HEK293 (cell line): ENCODE measurements at regions not wholly inside any gene's neighbourhood (a gene's known extent, or its start where the extent isn't known, plus 50 kb on each side); places are given as distances from the start of the nearest gene placed in this dataset.

Experiments used
- CTCF ChIA-PET: fragments of 350-600 bp; formaldehyde crosslinking; extraction: SDS; loops from one replicate; lab custom pipeline; 2021; ENCODE audit warnings: antibody characterized with exemption; lab: Yijun Ruan, JAX
- POLR2A ChIA-PET: fragments of 300-600 bp; formaldehyde crosslinking; extraction: SDS; loops from one replicate; lab custom pipeline; 2020; ENCODE audit warnings: antibody characterized with exemption, inconsistent platforms; lab: Yijun Ruan, JAX
- H3K27ac ChIP-seq: fragments of 200-500 bp; sonication (Bioruptor generic); 2 replicates; pipeline ENCODE4 v1.5.1; 2014; ENCODE audit warnings: low read depth, low read length, control low read depth, inconsistent platforms; ENCODE audit errors: extremely low read depth
- H3K36me3 ChIP-seq, 2 experiments: fragments of 200-500 bp in 1 of 2; sonication (Bioruptor generic) in 1 of 2; 1 replicate in 1 of 2; 2 replicates in 1 of 2; pipeline ENCODE4 v1.5.1; 2014 to 2017; ENCODE audit warnings: inconsistent platforms in 2 of 2, low read length in 2 of 2; ENCODE audit not compliant: control insufficient read depth in 2 of 2, insufficient read depth in 1 of 2
- H3K4me1 ChIP-seq: fragments of 200-500 bp; sonication (Bioruptor generic); 2 replicates; pipeline ENCODE4 v1.5.1; 2014; ENCODE audit warnings: mild to moderate bottlenecking, low read length, inconsistent platforms; ENCODE audit not compliant: control insufficient read depth, insufficient read depth
- H3K4me3 ChIP-seq: 2 replicates; pipeline ENCODE4 v1.5.1; 2011; ENCODE audit warnings: low read depth, mild to moderate bottlenecking, control low read depth, low read length, moderate library complexity
- H3K9me3 ChIP-seq: fragments of 200-500 bp; sonication (Bioruptor generic); 2 replicates; pipeline ENCODE4 v1.5.1; 2014; ENCODE audit warnings: low read depth, low read length, inconsistent platforms; ENCODE audit not compliant: control insufficient read depth, insufficient read depth
- OSR2 ChIP-seq: fragments of 450-650 bp; formaldehyde crosslinking; IDR thresholded peaks from 2 replicates; pipeline ENCODE4 v1.5.1; 2016; ENCODE audit warnings: missing biosample characterization, missing genetic modification characterization
- OVOL3 ChIP-seq: fragments of 450-650 bp; formaldehyde crosslinking; IDR thresholded peaks from 2 replicates; pipeline ENCODE4 v1.5.1; 2016; ENCODE audit warnings: missing biosample characterization, missing genetic modification characterization
- RBAK ChIP-seq: fragments of 450-650 bp; formaldehyde crosslinking; IDR thresholded peaks from 2 replicates; pipeline ENCODE4 v1.5.1; 2016; ENCODE audit warnings: missing biosample characterization, missing genetic modification characterization
- SETDB1 ChIP-seq: IDR thresholded peaks from one replicate; pipeline ENCODE4 v1.6.1; 2017; ENCODE audit warnings: mild to moderate bottlenecking, low read length, moderate library complexity, mixed read lengths; ENCODE audit not compliant: insufficient read length
- ZBTB1 ChIP-seq: fragments of 450-650 bp; formaldehyde crosslinking; IDR thresholded peaks from 2 replicates; pipeline ENCODE4 v1.5.1; 2016; ENCODE audit warnings: missing biosample characterization, missing genetic modification characterization
- ZBTB8A ChIP-seq: fragments of 450-650 bp; formaldehyde crosslinking; IDR thresholded peaks from 2 replicates; pipeline ENCODE4 v1.5.1; 2016; ENCODE audit warnings: missing biosample characterization, missing genetic modification characterization
- ZFP41 ChIP-seq: fragments of 450-650 bp; formaldehyde crosslinking; IDR thresholded peaks from 2 replicates; pipeline ENCODE4 v1.5.1; 2016; ENCODE audit warnings: missing biosample characterization, missing genetic modification characterization, borderline replicate concordance
- ZIC2 ChIP-seq: fragments of 450-650 bp; formaldehyde crosslinking; IDR thresholded peaks from 2 replicates; pipeline ENCODE4 v1.5.1; 2016; ENCODE audit warnings: missing biosample characterization, missing genetic modification characterization
- ZNF155 ChIP-seq: fragments of 450-650 bp; formaldehyde crosslinking; IDR thresholded peaks from 2 replicates; pipeline ENCODE4 v1.5.1; 2016; ENCODE audit warnings: missing biosample characterization, missing genetic modification characterization
- ZNF221 ChIP-seq: fragments of 450-650 bp; formaldehyde crosslinking; IDR thresholded peaks from 2 replicates; pipeline ENCODE4 v1.5.1; 2017; ENCODE audit warnings: missing biosample characterization, missing genetic modification characterization, borderline replicate concordance
- ZNF391 ChIP-seq: fragments of 450-650 bp; formaldehyde crosslinking; IDR thresholded peaks from 2 replicates; pipeline ENCODE4 v1.5.1; 2016; ENCODE audit warnings: low read depth, missing biosample characterization, missing genetic modification characterization, borderline replicate concordance
- ZNF610 ChIP-seq: fragments of 450-650 bp; formaldehyde crosslinking; IDR thresholded peaks from 2 replicates; pipeline ENCODE4 v1.5.1; 2016; ENCODE audit warnings: missing biosample characterization, missing genetic modification characterization, borderline replicate concordance
- ZNF621 ChIP-seq: fragments of 450-650 bp; formaldehyde crosslinking; IDR thresholded peaks from 2 replicates; pipeline ENCODE4 v1.5.1; 2017; ENCODE audit warnings: missing biosample characterization, missing genetic modification characterization
- ZNF701 ChIP-seq: fragments of 450-650 bp; formaldehyde crosslinking; IDR thresholded peaks from 2 replicates; pipeline ENCODE4 v1.5.1; 2016; ENCODE audit warnings: missing biosample characterization, missing genetic modification characterization
- ZNF768 ChIP-seq: fragments of 450-650 bp; formaldehyde crosslinking; IDR thresholded peaks from 2 replicates; pipeline ENCODE4 v1.5.1; 2018; ENCODE audit warnings: missing biosample characterization, mild to moderate bottlenecking, missing genetic modification characterization
- ZNF785 ChIP-seq: fragments of 450-650 bp; formaldehyde crosslinking; IDR thresholded peaks from 2 replicates; pipeline ENCODE4 v1.5.1; 2016; ENCODE audit warnings: missing biosample characterization, missing genetic modification characterization
- ZSCAN23 ChIP-seq: fragments of 450-650 bp; formaldehyde crosslinking; IDR thresholded peaks from 2 replicates; pipeline ENCODE4 v1.5.1; 2016; ENCODE audit warnings: missing biosample characterization, missing genetic modification characterization
- ZSCAN30 ChIP-seq: fragments of 450-650 bp; IDR thresholded peaks from 2 replicates; pipeline ENCODE4 v1.5.1; 2018; ENCODE audit warnings: missing biosample characterization, mild to moderate bottlenecking, missing genetic modification characterization, moderate library complexity
- TF ChIP-seq, protein P1 (sequence below): fragments of 450-650 bp; formaldehyde crosslinking; conservative IDR thresholded peaks from 2 replicates; pipeline ENCODE4 v1.5.1; 2016; ENCODE audit warnings: low read depth, missing biosample characterization, missing genetic modification characterization
- TF ChIP-seq, protein P2 (sequence below): fragments of 450-650 bp; formaldehyde crosslinking; IDR thresholded peaks from 2 replicates; pipeline ENCODE4 v1.5.1; 2017; ENCODE audit warnings: missing biosample characterization, missing genetic modification characterization
- TF ChIP-seq, protein P3 (sequence below): fragments of 450-650 bp; formaldehyde crosslinking; IDR thresholded peaks from 2 replicates; pipeline ENCODE4; 2016; ENCODE audit warnings: missing biosample characterization, missing genetic modification characterization
- TF ChIP-seq, protein P4 (sequence below): fragments of 450-650 bp; formaldehyde crosslinking; IDR thresholded peaks from 2 replicates; pipeline ENCODE4 v1.5.1; 2016; ENCODE audit warnings: missing biosample characterization, missing genetic modification characterization
- TF ChIP-seq, protein P5 (sequence below): fragments of 450-650 bp; formaldehyde crosslinking; IDR thresholded peaks from 2 replicates; pipeline ENCODE4 v1.5.1; 2017; ENCODE audit warnings: missing biosample characterization, missing genetic modification characterization

DNA sequence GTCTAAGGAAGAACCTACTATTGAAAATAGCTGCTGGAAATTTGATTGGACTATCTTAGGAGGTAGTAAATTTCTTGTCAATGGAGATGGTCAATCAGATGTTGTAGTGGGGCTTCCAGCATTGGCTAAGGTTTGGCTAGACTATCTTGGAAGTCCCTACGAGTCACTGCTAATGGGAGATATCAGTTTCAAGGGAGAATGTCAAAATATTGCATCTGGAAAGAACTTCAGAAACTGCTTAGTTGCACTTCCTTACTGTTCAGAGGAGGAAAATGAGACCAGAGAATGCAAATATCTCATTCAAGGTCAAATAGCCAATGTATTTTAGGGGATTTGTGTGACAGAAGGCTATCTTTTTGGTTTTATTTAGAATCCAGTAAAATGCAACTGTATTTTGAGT is 53.5 kb upstream of the CCN2 start:
- TF ChIP-seq ZNF221 (tag by site-specific recombination) (no peak), ZBTB8A (tag by site-specific recombination) (no peak), ZBTB1 (tag by site-specific recombination) (no peak), ZIC2 (tag by site-specific recombination) (no peak), ZNF391 (no peak), ZNF155 (no peak), ZNF768 (tag by site-specific recombination) (no peak), ZNF785 (tag by site-specific recombination) (no peak), ZSCAN30 (tag by site-specific recombination) (no peak), RBAK (no peak), ZNF610 (tag by site-specific recombination) (no peak), ZFP41 (tag by site-specific recombination) (no peak), OVOL3 (tag by site-specific recombination) (no peak), ZSCAN23 (tag by site-specific recombination) (no peak), ZNF701 (tag by site-specific recombination) (no peak)
- TF ChIP-seq, protein P1, sequence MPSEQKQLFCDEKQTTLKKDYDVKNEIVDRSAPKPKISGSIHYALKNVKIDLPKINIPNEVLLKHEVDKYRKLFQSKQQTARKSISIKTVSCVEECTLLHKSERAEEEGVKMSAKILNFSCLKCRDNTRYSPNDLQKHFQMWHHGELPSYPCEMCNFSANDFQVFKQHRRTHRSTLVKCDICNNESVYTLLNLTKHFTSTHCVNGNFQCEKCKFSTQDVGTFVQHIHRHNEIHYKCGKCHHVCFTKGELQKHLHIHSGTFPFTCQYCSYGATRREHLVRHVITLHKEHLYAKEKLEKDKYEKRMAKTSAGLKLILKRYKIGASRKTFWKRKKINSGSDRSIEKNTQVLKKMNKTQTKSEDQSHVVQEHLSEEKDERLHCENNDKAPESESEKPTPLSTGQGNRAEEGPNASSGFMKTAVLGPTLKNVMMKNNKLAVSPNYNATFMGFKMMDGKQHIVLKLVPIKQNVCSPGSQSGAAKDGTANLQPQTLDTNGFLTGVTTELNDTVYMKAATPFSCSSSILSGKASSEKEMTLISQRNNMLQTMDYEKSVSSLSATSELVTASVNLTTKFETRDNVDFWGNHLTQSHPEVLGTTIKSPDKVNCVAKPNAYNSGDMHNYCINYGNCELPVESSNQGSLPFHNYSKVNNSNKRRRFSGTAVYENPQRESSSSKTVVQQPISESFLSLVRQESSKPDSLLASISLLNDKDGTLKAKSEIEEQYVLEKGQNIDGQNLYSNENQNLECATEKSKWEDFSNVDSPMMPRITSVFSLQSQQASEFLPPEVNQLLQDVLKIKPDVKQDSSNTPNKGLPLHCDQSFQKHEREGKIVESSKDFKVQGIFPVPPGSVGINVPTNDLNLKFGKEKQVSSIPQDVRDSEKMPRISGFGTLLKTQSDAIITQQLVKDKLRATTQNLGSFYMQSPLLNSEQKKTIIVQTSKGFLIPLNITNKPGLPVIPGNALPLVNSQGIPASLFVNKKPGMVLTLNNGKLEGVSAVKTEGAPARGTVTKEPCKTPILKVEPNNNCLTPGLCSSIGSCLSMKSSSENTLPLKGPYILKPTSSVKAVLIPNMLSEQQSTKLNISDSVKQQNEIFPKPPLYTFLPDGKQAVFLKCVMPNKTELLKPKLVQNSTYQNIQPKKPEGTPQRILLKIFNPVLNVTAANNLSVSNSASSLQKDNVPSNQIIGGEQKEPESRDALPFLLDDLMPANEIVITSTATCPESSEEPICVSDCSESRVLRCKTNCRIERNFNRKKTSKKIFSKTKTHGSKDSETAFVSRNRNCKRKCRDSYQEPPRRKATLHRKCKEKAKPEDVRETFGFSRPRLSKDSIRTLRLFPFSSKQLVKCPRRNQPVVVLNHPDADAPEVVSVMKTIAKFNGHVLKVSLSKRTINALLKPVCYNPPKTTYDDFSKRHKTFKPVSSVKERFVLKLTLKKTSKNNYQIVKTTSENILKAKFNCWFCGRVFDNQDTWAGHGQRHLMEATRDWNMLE: no peak
- TF ChIP-seq, protein P2, sequence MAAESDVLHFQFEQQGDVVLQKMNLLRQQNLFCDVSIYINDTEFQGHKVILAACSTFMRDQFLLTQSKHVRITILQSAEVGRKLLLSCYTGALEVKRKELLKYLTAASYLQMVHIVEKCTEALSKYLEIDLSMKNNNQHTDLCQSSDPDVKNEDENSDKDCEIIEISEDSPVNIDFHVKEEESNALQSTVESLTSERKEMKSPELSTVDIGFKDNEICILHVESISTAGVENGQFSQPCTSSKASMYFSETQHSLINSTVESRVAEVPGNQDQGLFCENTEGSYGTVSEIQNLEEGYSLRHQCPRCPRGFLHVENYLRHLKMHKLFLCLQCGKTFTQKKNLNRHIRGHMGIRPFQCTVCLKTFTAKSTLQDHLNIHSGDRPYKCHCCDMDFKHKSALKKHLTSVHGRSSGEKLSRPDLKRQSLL (tag by site-specific recombination): no peak
- no peak overlapping the region for H3K27ac ChIP-seq
- H3K36me3 ChIP-seq: no peaks in the 10 kb centered on the region
- H3K4me3 ChIP-seq: no peak overlapping the region
- POLR2A ChIA-PET: no interaction called here
- H3K9me3 ChIP-seq: no peaks in the 10 kb centered on the region; the same call in 1 of the 2 replicates
- no peaks in the 10 kb centered on the region for H3K4me1 ChIP-seq
- CTCF ChIA-PET: no interaction called here

DNA sequence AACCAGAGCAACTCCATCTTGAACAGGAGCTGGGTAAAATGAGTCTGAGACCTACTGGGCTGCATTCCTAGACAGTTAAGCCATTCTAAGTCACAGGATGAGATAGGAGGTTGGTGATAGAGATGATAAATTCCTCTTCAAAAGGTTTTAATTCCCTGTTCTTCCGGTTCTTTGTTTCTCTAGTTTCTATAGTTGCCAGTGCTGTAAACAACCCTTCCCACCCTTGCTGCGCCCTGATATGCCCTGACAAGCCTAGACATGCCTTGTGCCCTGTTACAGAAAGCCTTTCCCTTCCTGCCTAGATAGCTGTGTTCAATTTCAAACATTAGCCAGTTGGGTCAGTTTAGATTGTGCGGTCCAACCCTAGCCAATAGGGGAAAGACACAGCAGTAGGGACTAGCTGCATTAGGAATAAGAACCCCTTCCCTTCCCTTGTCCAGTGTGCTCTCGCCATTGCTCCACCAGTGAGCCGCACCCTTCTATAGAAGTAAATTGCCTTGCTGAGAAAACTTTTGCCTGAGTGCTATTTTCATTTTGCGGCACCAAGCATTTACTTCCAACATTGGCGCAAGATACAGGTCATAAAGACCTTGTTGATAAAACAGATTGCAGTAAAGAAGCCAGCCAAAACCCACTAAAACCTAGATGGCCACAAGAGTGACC is 52.5 kb upstream of the CCN2 start:
- no peaks in the 10 kb centered on the region; the same call in 1 of the 2 replicates for H3K9me3 ChIP-seq
- H3K36me3 ChIP-seq: no peaks in the 10 kb centered on the region
- TF ChIP-seq, protein P3, sequence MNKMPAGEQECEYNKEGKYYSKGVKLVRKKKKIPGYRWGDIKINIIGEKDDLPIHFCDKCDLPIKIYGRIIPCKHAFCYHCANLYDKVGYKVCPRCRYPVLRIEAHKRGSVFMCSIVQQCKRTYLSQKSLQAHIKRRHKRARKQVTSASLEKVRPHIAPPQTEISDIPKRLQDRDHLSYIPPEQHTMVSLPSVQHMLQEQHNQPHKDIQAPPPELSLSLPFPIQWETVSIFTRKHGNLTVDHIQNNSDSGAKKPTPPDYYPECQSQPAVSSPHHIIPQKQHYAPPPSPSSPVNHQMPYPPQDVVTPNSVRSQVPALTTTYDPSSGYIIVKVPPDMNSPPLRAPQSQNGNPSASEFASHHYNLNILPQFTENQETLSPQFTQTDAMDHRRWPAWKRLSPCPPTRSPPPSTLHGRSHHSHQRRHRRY (tag by site-specific recombination): no peak
- TF ChIP-seq ZNF621 (no peak), SETDB1 (peak; percentile 89), OSR2 (no peak)
- TF ChIP-seq, protein P4, sequence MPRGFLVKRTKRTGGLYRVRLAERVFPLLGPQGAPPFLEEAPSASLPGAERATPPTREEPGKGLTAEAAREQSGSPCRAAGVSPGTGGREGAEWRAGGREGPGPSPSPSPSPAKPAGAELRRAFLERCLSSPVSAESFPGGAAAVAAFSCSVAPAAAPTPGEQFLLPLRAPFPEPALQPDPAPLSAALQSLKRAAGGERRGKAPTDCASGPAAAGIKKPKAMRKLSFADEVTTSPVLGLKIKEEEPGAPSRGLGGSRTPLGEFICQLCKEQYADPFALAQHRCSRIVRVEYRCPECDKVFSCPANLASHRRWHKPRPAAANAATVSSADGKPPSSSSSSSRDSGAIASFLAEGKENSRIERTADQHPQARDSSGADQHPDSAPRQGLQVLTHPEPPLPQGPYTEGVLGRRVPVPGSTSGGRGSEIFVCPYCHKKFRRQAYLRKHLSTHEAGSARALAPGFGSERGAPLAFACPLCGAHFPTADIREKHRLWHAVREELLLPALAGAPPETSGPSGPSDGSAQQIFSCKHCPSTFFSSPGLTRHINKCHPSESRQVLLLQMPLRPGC: no peak
- TF ChIP-seq, protein P5, sequence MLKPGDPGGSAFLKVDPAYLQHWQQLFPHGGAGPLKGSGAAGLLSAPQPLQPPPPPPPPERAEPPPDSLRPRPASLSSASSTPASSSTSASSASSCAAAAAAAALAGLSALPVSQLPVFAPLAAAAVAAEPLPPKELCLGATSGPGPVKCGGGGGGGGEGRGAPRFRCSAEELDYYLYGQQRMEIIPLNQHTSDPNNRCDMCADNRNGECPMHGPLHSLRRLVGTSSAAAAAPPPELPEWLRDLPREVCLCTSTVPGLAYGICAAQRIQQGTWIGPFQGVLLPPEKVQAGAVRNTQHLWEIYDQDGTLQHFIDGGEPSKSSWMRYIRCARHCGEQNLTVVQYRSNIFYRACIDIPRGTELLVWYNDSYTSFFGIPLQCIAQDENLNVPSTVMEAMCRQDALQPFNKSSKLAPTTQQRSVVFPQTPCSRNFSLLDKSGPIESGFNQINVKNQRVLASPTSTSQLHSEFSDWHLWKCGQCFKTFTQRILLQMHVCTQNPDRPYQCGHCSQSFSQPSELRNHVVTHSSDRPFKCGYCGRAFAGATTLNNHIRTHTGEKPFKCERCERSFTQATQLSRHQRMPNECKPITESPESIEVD (tag by site-specific recombination): no peak
- TF ChIP-seq, all 188 proteins: peak for 1
- CTCF ChIA-PET: interaction anchor here (0.6 kb wide), 1 partner anchor 1136 kb away, joined by 3 read pairs; no protein-coding TSS in a partner anchor
- POLR2A ChIA-PET: no interaction called here
- Histone ChIP-seq H3K4me1 (no peaks in the 10 kb centered on the region), H3K27ac (no peak overlapping the region), H3K4me3 (no peak overlapping the region)
